ENCODE measurements at regions not wholly inside any gene's neighbourhood (a gene's known extent, or its start where the extent isn't known, plus 50 kb on each side); places are given as distances from the start of the nearest gene placed in this dataset.

- ATAC-seq (ENCODE audit: low read depth) (no peak), DNase-seq (ENCODE audit: low spot score) (no peak)
- Histone ChIP-seq H3K9me3 (ENCODE audit: severe bottlenecking) (no peaks in the 10 kb centered on the region), H3K27ac (ENCODE audit: poor library complexity, severe bottlenecking) (no peak overlapping the region), H3K27me3 (ENCODE audit: insufficient read depth, poor library complexity, severe bottlenecking) (no peaks in the 10 kb centered on the region), H3K36me3 (ENCODE audit: low read depth) (no peaks in the 10 kb centered on the region), H3K4me3 (ENCODE audit: severe bottlenecking) (no peak overlapping the region), H3K4me1 (ENCODE audit: insufficient read depth, poor library complexity, severe bottlenecking) (no peaks in the 10 kb centered on the region)
- TF ChIP-seq CTCF (IDR thresholded peaks at IDR 0.05; ENCODE audit: poor library complexity, severe bottlenecking) = no peak
Observed at GRCh38 chr2:204441316-204441715, 104.0 kb upstream of the PARD3B start.

- DNase-seq (ENCODE audit: low spot score) (no peak), ATAC-seq (ENCODE audit: low read depth) (no peak)
- no peaks in the 10 kb centered on the region for H3K36me3 ChIP-seq (ENCODE audit: low read depth)
- no peak overlapping the region for H3K4me3 ChIP-seq (ENCODE audit: severe bottlenecking)
- H3K27ac ChIP-seq (ENCODE audit: poor library complexity, severe bottlenecking) = no peak overlapping the region
- no peaks in the 10 kb centered on the region for H3K9me3 ChIP-seq (ENCODE audit: severe bottlenecking)
- H3K27me3 ChIP-seq (ENCODE audit: insufficient read depth, poor library complexity, severe bottlenecking) = no peaks in the 10 kb centered on the region
- H3K4me1 ChIP-seq (ENCODE audit: insufficient read depth, poor library complexity, severe bottlenecking) = no peaks in the 10 kb centered on the region
- TF ChIP-seq CTCF (IDR thresholded peaks at IDR 0.05; ENCODE audit: poor library complexity, severe bottlenecking) = no peak
Observed at GRCh38 chr2:204445149-204445548, 100.1 kb upstream of the PARD3B start.

GRCh38 chr2:204447722-204448121 is 97.6 kb upstream of the PARD3B start:
- Histone ChIP-seq H3K4me3 (ENCODE audit: severe bottlenecking) (no peak overlapping the region), H3K4me1 (ENCODE audit: insufficient read depth, poor library complexity, severe bottlenecking) (peaks cover under 1% of the 10 kb centered on the region), H3K36me3 (ENCODE audit: low read depth) (no peaks in the 10 kb centered on the region), H3K27me3 (ENCODE audit: insufficient read depth, poor library complexity, severe bottlenecking) (no peaks in the 10 kb centered on the region), H3K27ac (ENCODE audit: poor library complexity, severe bottlenecking) (no peak overlapping the region), H3K9me3 (ENCODE audit: severe bottlenecking) (no peaks in the 10 kb centered on the region)
- no peak for TF ChIP-seq CTCF (IDR thresholded peaks at IDR 0.05; ENCODE audit: poor library complexity, severe bottlenecking)
- ATAC-seq (ENCODE audit: low read depth) (no peak), DNase-seq (ENCODE audit: low spot score) (no peak)

GRCh38 chr2:204449977-204450376 is 95.3 kb upstream of the PARD3B start:
- ATAC-seq (ENCODE audit: low read depth) = no peak
- TF ChIP-seq CTCF (IDR thresholded peaks at IDR 0.05; ENCODE audit: poor library complexity, severe bottlenecking) = no peak
- no peaks in the 10 kb centered on the region for H3K36me3 ChIP-seq (ENCODE audit: low read depth)
- no peaks in the 10 kb centered on the region for H3K9me3 ChIP-seq (ENCODE audit: severe bottlenecking)
- peaks cover 7% of the 10 kb centered on the region for H3K4me1 ChIP-seq (ENCODE audit: insufficient read depth, poor library complexity, severe bottlenecking)
- no peaks in the 10 kb centered on the region for H3K27me3 ChIP-seq (ENCODE audit: insufficient read depth, poor library complexity, severe bottlenecking)
- H3K27ac ChIP-seq (ENCODE audit: poor library complexity, severe bottlenecking) = no peak overlapping the region
- no peak for DNase-seq (ENCODE audit: low spot score)
- no peak overlapping the region for H3K4me3 ChIP-seq (ENCODE audit: severe bottlenecking)

GRCh38 chr2:204451766-204452165 is 93.5 kb upstream of the PARD3B start:
- no peaks in the 10 kb centered on the region for H3K9me3 ChIP-seq (ENCODE audit: severe bottlenecking)
- ATAC-seq (ENCODE audit: low read depth) (no peak), DNase-seq (ENCODE audit: low spot score) (no peak)
- H3K27me3 ChIP-seq (ENCODE audit: insufficient read depth, poor library complexity, severe bottlenecking) = no peaks in the 10 kb centered on the region
- peaks cover 7% of the 10 kb centered on the region for H3K4me1 ChIP-seq (ENCODE audit: insufficient read depth, poor library complexity, severe bottlenecking)
- no peak overlapping the region for H3K4me3 ChIP-seq (ENCODE audit: severe bottlenecking)
- no peak for TF ChIP-seq CTCF (IDR thresholded peaks at IDR 0.05; ENCODE audit: poor library complexity, severe bottlenecking)
- no peaks in the 10 kb centered on the region for H3K36me3 ChIP-seq (ENCODE audit: low read depth)
- H3K27ac ChIP-seq (ENCODE audit: poor library complexity, severe bottlenecking) = peak overlapping the region; percentile 12

All from RWPE2 (cell line).